ENCODE measurements at regions not wholly inside any gene's neighbourhood (a gene's known extent, or its start where the extent isn't known, plus 50 kb on each side); places are given as distances from the start of the nearest gene placed in this dataset.

DNA sequence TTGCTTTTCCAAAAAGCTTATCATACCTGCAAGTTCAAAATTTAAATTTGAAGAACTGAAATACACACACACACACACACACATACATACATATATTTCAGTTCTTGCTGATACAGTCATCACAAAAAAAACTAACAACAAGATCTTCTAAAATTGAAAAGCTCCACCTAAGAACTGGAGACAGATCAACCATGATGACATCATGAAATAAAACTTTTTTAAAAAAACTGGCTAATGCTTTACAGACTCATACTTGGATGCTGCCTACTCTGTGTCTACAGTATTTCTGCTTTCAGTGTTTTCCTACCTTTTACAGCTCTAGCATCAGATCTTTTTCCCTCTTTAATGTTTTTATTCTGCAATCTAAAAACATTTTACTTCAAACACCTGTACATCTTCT, 261.4 kb downstream of the DIO2 start:
- TF ChIP-seq, protein P1, sequence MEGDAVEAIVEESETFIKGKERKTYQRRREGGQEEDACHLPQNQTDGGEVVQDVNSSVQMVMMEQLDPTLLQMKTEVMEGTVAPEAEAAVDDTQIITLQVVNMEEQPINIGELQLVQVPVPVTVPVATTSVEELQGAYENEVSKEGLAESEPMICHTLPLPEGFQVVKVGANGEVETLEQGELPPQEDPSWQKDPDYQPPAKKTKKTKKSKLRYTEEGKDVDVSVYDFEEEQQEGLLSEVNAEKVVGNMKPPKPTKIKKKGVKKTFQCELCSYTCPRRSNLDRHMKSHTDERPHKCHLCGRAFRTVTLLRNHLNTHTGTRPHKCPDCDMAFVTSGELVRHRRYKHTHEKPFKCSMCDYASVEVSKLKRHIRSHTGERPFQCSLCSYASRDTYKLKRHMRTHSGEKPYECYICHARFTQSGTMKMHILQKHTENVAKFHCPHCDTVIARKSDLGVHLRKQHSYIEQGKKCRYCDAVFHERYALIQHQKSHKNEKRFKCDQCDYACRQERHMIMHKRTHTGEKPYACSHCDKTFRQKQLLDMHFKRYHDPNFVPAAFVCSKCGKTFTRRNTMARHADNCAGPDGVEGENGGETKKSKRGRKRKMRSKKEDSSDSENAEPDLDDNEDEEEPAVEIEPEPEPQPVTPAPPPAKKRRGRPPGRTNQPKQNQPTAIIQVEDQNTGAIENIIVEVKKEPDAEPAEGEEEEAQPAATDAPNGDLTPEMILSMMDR (IDR thresholded peaks at IDR 0.05): no peak
- TF ChIP-seq POLR2A (IDR thresholded peaks at IDR 0.05): no peak

Data from body of pancreas (tissue), 4 donors.